Glutamatergic neuron (in vitro differentiated cells): ENCODE measurements at regions not wholly inside any gene's neighbourhood (a gene's known extent, or its start where the extent isn't known, plus 50 kb on each side); places are given as distances from the start of the nearest gene placed in this dataset.

ENCODE experiments used
- DNase-seq: peaks from one replicate; pipeline ENCODE4 v3.0.0; 2022
- H3K27ac Mint-ChIP-seq: one replicate; pipeline ENCODE4 v1.8.0; 2020; ENCODE audit warnings: mild to moderate bottlenecking, mixed read lengths, inconsistent platforms; ENCODE audit not compliant: unreplicated experiment
- H3K27me3 Mint-ChIP-seq: one replicate; pipeline ENCODE4 v1.8.0; 2020; ENCODE audit warnings: mild to moderate bottlenecking, moderate library complexity, mixed read lengths, inconsistent platforms; ENCODE audit not compliant: unreplicated experiment
- H3K36me3 Mint-ChIP-seq: one replicate; pipeline ENCODE4 v1.8.0; 2020; ENCODE audit warnings: mild to moderate bottlenecking, mixed read lengths, inconsistent platforms; ENCODE audit not compliant: unreplicated experiment
- H3K4me1 Mint-ChIP-seq: one replicate; pipeline ENCODE4 v1.8.0; 2020; ENCODE audit warnings: mild to moderate bottlenecking, low read depth, mixed read lengths, inconsistent platforms; ENCODE audit not compliant: unreplicated experiment
- H3K4me3 Mint-ChIP-seq: one replicate; pipeline ENCODE4 v1.8.0; 2020; ENCODE audit warnings: mild to moderate bottlenecking, mixed read lengths, inconsistent platforms; ENCODE audit not compliant: unreplicated experiment
- H3K9me3 Mint-ChIP-seq: one replicate; pipeline ENCODE4 v1.8.0; 2020; ENCODE audit warnings: mild to moderate bottlenecking, moderate library complexity, mixed read lengths, inconsistent platforms; ENCODE audit not compliant: unreplicated experiment
- TF ChIP-seq, protein P1 (sequence below): fragments of 200-600 bp; sonication (generic); IDR thresholded peaks from one replicate; pipeline ENCODE4 v1.5.0; 2021; ENCODE audit not compliant: partially characterized antibody, unreplicated experiment

- H3K4me1 Mint-ChIP-seq, result peaks cover 3% of the 10 kb centered on the region
- TF ChIP-seq, protein P1, sequence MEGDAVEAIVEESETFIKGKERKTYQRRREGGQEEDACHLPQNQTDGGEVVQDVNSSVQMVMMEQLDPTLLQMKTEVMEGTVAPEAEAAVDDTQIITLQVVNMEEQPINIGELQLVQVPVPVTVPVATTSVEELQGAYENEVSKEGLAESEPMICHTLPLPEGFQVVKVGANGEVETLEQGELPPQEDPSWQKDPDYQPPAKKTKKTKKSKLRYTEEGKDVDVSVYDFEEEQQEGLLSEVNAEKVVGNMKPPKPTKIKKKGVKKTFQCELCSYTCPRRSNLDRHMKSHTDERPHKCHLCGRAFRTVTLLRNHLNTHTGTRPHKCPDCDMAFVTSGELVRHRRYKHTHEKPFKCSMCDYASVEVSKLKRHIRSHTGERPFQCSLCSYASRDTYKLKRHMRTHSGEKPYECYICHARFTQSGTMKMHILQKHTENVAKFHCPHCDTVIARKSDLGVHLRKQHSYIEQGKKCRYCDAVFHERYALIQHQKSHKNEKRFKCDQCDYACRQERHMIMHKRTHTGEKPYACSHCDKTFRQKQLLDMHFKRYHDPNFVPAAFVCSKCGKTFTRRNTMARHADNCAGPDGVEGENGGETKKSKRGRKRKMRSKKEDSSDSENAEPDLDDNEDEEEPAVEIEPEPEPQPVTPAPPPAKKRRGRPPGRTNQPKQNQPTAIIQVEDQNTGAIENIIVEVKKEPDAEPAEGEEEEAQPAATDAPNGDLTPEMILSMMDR, result no peak
- no peak overlapping the region for H3K4me3 Mint-ChIP-seq
- no peaks in the 10 kb centered on the region for H3K36me3 Mint-ChIP-seq
- DNase-seq, result no peak
- H3K9me3 Mint-ChIP-seq, result no peaks in the 10 kb centered on the region
- no peak overlapping the region for H3K27ac Mint-ChIP-seq
- no peaks in the 10 kb centered on the region for H3K27me3 Mint-ChIP-seq
Measured at GRCh38 chr6:44561832-44562665, 174.5 kb downstream of the CDC5L start.

DNA sequence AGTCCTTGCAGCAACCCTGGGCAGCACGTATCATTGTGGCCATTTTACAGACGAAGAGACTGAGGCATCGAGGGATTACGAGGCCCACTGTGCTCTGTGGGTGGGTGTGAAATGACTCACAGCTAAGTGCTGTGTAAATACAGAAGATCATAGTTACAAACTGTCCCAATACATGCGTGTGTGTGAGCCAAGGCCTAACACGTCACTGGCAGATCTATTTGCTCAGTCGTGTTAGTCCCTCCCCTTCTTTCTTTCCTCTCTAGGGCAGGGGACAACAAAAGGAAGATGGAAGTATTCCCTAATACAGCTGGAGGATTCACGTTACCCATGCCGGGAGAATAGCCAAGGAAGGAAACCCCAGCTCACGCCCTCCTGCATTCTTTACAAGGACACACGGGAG, 175.9 kb downstream of the CDC5L start:
- Mint-ChIP-seq H3K36me3 (no peaks in the 10 kb centered on the region), H3K27ac (no peak overlapping the region), H3K9me3 (no peaks in the 10 kb centered on the region), H3K27me3 (no peaks in the 10 kb centered on the region), H3K4me3 (no peak overlapping the region), H3K4me1 (no peaks in the 10 kb centered on the region)
- TF ChIP-seq, protein P1, result no peak
- DNase-seq, result no peak

- Mint-ChIP-seq H3K27me3 (no peaks in the 10 kb centered on the region), H3K27ac (no peak overlapping the region), H3K9me3 (no peaks in the 10 kb centered on the region), H3K36me3 (no peaks in the 10 kb centered on the region), H3K4me3 (no peak overlapping the region), H3K4me1 (no peaks in the 10 kb centered on the region)
- DNase-seq, result no peak
- TF ChIP-seq, protein P1, result no peak
Measured at GRCh38 chr6:44564906-44565524, 177.5 kb downstream of the CDC5L start.

- Mint-ChIP-seq H3K9me3 (peaks cover 6% of the 10 kb centered on the region), H3K4me1 (no peaks in the 10 kb centered on the region), H3K27ac (no peak overlapping the region), H3K36me3 (peaks cover 4% of the 10 kb centered on the region), H3K4me3 (no peak overlapping the region), H3K27me3 (peaks cover 1% of the 10 kb centered on the region)
- DNase-seq, result no peak
- TF ChIP-seq, protein P1, result no peak
Measured at GRCh38 chr6:44567406-44567805, 179.9 kb downstream of the CDC5L start.

GRCh38 chr6:44569131-44569530, 181.6 kb downstream of the CDC5L start:
- TF ChIP-seq, protein P1, result no peak
- Mint-ChIP-seq H3K27ac (no peak overlapping the region), H3K4me3 (no peak overlapping the region), H3K27me3 (peaks cover 1% of the 10 kb centered on the region), H3K36me3 (peaks cover 4% of the 10 kb centered on the region), H3K9me3 (peaks cover 7% of the 10 kb centered on the region), H3K4me1 (no peaks in the 10 kb centered on the region)
- DNase-seq, result no peak
